Bronchial epithelial cell (primary cell): ENCODE measurements at regions not wholly inside any gene's neighbourhood (a gene's known extent, or its start where the extent isn't known, plus 50 kb on each side); places are given as distances from the start of the nearest gene placed in this dataset.

Experiments
- DNase-seq: peaks from one replicate; pipeline ENCODE4 v3.0.0-alpha.2; 2010; ENCODE audit warnings: low read depth
- FAIRE-seq: peaks from 2 replicates; lab custom pipeline; 2011; peaks lifted over from hg19 to GRCh38; lab: Jason Lieb, UNC
- H3K27me3 ChIP-seq: 2 replicates; pipeline ENCODE4 v1.5.1; 2011; ENCODE audit warnings: low read length; ENCODE audit not compliant: control insufficient read depth, insufficient read depth
- H3K36me3 ChIP-seq: 2 replicates; pipeline ENCODE4 v1.5.1; 2011; ENCODE audit warnings: low read length; ENCODE audit not compliant: control insufficient read depth, insufficient read depth
- H3K4me3 ChIP-seq: 2 replicates; pipeline ENCODE4 v1.5.1; 2011; ENCODE audit warnings: mild to moderate bottlenecking, low read depth, low read length, control low read depth
- TF ChIP-seq, protein P1 (sequence below): IDR thresholded peaks from 2 replicates; pipeline ENCODE4 v1.5.1; 2011; ENCODE audit warnings: mild to moderate bottlenecking, moderate library complexity, low read length, control low read depth, inconsistent platforms; ENCODE audit not compliant: insufficient read depth, severe bottlenecking

DNA sequence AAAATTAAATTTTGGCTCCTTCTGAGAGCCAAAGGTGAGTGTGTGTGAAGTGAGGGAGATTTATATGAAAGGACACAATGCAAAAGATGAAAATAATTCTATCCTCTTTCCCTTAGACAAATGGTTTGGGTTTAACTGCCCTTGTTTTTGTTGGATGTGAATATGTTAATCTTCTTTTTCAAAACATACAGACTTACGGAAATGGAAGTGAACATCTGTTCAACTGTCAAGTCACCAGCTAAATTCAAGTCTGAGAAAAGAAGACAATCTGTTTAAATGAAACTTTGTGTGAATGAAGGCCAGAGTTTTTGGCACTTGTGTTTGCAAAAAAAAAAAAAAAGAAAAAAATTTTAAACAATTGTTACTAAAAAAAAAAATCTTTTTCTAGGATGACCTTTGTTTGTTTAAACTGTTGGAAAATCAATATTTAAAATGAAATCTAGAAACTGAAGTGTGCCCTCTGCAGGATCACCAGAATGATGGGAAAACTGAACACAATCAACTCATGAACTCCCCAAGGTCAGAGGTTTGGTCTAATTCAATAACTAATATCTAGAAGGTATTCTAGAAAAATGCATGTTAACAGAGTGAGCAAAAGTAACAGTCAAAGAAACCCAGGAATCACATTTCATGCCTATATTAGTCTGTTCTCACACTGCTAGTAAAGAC, 448.8 kb downstream of the FLRT2 start:
- no peak for FAIRE-seq
- H3K4me3 ChIP-seq, result no peak overlapping the region
- no peaks in the 10 kb centered on the region for H3K27me3 ChIP-seq
- no peaks in the 10 kb centered on the region for H3K36me3 ChIP-seq
- TF ChIP-seq, protein P1, sequence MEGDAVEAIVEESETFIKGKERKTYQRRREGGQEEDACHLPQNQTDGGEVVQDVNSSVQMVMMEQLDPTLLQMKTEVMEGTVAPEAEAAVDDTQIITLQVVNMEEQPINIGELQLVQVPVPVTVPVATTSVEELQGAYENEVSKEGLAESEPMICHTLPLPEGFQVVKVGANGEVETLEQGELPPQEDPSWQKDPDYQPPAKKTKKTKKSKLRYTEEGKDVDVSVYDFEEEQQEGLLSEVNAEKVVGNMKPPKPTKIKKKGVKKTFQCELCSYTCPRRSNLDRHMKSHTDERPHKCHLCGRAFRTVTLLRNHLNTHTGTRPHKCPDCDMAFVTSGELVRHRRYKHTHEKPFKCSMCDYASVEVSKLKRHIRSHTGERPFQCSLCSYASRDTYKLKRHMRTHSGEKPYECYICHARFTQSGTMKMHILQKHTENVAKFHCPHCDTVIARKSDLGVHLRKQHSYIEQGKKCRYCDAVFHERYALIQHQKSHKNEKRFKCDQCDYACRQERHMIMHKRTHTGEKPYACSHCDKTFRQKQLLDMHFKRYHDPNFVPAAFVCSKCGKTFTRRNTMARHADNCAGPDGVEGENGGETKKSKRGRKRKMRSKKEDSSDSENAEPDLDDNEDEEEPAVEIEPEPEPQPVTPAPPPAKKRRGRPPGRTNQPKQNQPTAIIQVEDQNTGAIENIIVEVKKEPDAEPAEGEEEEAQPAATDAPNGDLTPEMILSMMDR, result no peak
- DNase-seq, result no peak

DNA sequence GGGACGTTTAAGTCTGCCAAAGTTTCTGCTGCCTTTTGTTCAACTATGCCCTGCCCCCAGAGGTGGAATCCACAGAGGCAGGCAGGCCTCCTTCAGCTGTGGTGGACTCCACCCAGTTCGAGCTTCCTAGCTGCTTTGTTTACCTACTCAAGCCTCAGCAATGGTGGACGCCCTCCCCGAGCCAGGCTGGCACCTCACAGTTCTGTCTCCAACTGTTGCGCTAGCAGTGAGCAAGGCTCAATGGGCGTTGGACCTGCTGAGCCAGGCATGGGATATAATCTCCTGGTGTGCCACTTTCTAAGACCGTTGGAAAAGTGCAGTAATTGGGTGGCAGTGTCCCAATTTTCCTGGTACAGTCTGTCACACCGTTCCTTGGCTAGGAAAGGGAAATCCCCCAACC, 444.7 kb downstream of the FLRT2 start:
- Histone ChIP-seq H3K4me3 (no peak overlapping the region), H3K27me3 (no peaks in the 10 kb centered on the region), H3K36me3 (no peaks in the 10 kb centered on the region)
- DNase-seq, result no peak
- TF ChIP-seq, protein P1, result no peak
- no peak for FAIRE-seq

DNA sequence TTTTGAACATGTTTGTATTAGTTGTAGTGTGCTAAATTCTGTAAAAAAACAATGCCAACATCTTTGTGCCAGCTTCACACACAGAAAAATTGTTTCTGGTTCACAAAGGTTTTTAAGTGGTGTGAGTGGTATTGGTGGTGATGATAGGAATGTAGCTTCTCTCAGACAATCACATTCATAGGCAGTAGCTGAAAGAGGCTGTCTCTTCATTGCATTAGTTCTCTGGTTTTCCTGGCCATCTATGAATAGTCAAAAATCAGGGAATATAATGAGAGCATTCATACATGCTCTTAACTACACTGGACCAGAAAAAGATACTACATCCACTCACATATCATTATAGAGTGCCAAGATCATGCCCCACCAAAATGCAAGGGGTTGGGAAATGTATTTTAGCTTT, 433.5 kb downstream of the FLRT2 start:
- no peak overlapping the region for H3K4me3 ChIP-seq
- FAIRE-seq, result no peak
- no peaks in the 10 kb centered on the region for H3K27me3 ChIP-seq
- H3K36me3 ChIP-seq, result no peaks in the 10 kb centered on the region
- DNase-seq, result no peak
- TF ChIP-seq, protein P1, result no peak

DNA sequence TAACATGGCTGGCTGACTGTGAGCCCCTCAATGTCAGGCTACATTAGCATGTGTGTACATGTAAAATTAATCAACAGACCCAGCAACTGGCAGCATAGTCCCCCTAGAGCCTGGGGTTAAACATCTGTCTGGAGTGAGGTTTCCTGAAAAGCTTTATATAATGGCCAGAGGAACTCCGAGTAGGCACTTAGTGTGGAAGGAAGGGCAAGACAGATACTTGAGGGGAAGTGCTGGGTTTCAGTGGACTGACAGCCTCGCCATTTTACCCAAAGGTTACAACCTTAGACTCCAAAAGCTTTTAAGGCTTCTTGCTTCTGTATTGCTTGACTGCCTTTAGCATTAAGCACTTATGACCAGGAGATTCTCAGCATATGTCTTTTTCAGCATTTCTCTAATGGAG, 430.8 kb downstream of the FLRT2 start:
- Histone ChIP-seq H3K4me3 (no peak overlapping the region), H3K27me3 (no peaks in the 10 kb centered on the region), H3K36me3 (no peaks in the 10 kb centered on the region)
- FAIRE-seq, result no peak
- TF ChIP-seq, protein P1, result no peak
- DNase-seq, result no peak

DNA sequence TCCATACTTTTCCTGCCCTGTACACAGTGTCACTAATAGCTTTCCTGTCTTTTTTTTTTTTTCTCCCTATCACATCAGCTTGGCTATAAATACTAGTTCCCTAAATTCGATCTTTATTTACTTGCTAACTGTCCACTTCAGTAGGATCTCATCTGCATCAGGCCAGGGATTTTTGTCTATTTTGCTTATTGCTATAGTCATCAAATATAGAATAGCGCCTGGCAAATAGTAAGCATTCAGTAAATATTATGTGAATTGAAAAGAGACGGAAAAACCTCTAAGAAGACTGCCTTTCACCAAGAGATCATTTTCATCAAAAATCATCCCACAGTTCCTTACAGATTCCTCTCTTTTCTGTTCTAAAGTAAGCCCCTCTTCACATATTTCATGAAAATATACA, 429.1 kb downstream of the FLRT2 start:
- no peak for DNase-seq
- no peak for FAIRE-seq
- TF ChIP-seq, protein P1, result no peak
- Histone ChIP-seq H3K27me3 (no peaks in the 10 kb centered on the region), H3K4me3 (no peak overlapping the region), H3K36me3 (no peaks in the 10 kb centered on the region)

DNA sequence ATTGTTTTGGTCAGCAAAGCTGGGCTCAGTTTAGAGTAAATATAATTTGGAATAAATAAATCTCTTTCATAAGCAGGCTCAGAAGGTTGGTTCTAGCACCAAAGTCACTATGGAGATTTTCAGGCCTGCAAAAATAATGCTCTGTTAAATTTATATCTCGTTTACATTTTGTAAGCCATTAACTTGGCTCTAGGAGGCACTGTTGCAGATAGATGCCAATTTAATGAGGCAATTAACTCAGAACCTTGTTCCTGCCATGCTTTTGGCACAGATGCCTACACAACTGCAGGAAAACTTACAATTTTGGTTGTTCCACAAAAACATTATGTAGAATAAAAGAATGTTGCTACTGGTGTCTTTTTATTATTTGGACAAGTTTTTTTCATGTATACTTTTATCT, 428.1 kb downstream of the FLRT2 start:
- FAIRE-seq (no peak), DNase-seq (no peak)
- Histone ChIP-seq H3K27me3 (no peaks in the 10 kb centered on the region), H3K4me3 (no peak overlapping the region), H3K36me3 (no peaks in the 10 kb centered on the region)
- TF ChIP-seq, protein P1, result no peak
